Activated CD4-positive, CD25-positive, alpha-beta regulatory T cell treated with anti-CD3 and anti-CD28 coated beads, Interleukin-2, amount 50 U/mL, for 72 hours (primary cell): ENCODE measurements at regions not wholly inside any gene's neighbourhood (a gene's known extent, or its start where the extent isn't known, plus 50 kb on each side); places are given as distances from the start of the nearest gene placed in this dataset.

Source experiments
- DNase-seq: peaks from one replicate; pipeline ENCODE4 v3.0.0; 2021

DNA sequence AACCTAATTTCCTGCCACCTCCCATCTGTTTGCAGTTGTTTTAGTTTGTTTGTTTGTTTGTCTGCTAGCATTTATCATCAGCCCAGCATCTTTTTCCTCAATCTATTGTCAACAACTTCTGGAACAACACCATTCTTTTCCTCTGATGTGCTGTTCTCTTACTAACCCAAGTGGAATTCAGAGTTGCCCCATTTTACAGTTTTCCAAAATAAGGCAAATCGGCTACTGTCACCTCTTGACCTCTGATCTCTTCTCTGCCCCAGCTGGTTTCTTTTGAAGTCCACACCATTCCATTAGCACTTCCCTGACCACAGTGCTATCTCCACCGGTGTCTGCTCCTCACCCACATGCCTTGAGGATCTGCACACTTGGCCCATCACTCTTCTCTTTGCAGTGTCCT, 102.4 kb downstream of the EFNB2 start:
- DNase-seq, result no peak

DNA sequence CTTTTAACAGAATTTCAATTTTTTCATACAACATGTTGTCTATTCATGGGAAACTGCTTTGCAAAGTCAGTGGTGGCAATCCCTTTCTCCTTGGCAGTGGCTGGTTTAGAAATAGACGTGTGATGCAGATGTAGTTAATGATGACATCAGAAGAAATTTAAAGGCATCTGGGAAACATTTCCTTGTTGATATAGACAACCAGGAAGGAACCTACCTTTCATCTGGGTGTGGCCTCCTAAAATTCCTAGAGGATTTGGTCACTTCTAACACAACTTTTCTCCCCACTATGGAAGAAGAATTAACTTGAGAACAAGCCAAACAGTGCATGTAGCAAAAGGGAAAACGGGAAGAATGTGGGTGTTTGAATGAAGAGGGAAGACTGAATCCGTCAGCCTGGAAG, 102.8 kb downstream of the EFNB2 start:
- no peak for DNase-seq

GRCh38 chr13:106426909-106427308, 108.6 kb downstream of the EFNB2 start:
- DNase-seq, result no peak

- DNase-seq, result no peak
Observed at GRCh38 chr13:106425661-106426060, 109.8 kb downstream of the EFNB2 start.

DNA sequence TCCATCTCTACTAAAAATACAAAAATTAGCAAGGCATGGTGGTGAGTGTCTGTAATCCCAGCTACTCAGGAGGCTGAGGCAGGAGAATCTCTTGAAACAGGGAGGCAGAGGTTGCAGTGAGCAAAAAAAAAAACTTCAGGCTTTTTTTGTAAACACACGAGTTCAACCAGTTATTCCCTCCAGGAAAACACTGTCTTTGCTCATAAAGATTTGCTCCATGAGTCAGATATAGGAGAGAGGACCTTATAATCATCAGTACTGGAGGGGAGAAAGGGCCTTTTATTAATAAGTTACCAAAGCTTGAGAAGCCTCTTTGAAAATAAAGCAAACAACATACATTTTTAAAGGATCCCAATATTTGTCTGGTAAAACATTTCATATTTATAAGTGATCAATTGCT, 110.7 kb downstream of the EFNB2 start:
- DNase-seq, result no peak

DNA sequence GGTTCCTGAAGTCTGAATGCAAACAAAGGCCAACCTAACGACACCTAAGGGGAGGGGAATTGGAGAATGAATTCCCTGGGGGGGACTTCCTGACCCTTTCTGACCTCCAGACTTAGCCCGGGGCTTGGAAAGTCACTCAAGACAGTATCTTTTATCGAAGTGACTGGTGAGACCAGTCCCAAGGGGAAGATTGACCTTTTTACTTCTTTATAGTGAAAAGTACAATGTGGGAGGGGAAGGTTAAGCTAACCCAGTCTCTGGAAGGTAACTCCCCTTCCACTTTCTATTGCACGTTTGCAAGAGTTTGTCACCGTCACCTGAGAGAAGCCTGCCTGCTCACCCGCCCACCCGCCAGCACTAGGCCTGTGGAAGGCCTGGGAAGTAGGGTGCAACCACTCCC, 111.9 kb downstream of the EFNB2 start:
- no peak for DNase-seq

DNA sequence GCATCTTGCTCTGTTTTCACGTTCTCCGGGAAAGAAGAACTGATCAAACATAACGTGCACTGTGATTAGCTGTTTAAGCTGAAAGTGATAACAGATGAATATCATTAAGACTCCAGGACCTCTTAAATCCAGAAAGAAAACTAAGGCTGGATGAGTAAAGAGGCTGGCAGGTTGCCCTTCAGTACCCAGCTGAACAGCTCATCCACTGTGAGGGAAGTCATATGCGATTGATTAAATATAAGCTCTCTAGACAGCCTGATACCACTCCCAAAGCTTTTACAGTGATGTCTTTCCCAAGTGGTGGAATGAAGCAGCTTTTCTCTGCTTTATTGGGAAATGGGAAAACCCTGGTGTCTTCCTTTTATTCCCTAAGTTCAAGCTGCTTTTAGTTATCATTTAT, 116.9 kb downstream of the EFNB2 start:
- DNase-seq, result no peak

- no peak for DNase-seq
Observed at GRCh38 chr13:106417467-106418110, 117.9 kb downstream of the EFNB2 start.

DNA sequence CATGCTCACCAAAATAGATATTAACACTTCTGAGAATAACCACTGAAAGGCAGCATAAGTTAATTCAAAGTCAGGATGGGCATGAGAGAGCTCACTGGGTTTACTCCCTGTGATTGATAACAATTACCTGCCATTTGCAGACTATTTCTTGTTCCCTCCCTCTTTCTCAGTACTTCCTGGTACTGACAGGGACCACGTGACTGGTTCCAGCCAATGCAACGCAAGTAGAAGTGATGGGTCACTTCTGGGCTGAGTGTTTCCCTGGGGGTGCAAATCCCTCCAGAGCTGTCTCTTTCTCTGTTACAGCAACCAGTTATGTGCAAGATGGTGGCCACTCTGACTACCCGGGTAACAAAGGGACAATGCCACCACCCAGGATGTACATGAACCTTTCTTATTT, 118.8 kb downstream of the EFNB2 start:
- no peak for DNase-seq

DNA sequence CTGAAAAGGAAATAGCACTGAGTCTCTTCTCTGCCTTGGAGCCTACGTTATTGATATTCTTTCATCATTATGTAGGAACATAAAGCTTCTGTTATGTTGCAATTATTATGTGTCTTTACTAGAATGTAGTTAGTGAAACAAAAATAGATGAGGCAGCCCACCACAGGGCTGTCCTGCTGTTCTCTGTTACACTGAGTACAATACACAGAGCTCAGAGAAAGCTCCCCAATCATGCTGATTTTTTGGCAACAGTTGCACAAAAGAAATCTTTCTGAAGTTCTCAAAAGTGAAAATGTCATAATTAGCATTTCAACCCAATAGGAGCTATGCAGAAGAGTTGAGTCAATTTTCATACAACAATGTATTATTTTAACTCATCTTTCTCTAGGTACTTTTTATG, 119.5 kb downstream of the EFNB2 start:
- no peak for DNase-seq

- no peak for DNase-seq
Observed at GRCh38 chr13:106415442-106415841, 120.0 kb downstream of the EFNB2 start.

- no peak for DNase-seq
Observed at GRCh38 chr13:106407338-106407737, 128.1 kb downstream of the EFNB2 start.

DNA sequence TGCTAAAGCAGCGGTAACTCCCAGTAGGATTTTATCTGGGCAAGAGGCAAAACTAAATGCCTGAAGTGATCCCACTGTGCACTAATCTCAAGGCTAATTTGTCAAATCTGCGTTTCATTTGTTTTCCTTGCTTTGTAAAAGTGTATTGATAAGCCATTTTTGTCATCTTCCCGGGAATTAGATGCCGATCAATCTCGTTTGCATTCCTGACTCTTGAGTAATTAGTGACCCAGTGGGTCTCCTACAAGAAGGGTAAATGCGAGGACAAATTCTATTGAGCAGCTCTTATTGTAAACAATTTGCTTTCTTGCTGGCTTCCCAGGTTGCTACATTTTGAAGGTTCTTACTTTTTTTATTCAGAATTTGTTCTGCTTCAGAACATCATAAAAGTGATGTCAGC, 129.7 kb downstream of the EFNB2 start:
- no peak for DNase-seq

DNA sequence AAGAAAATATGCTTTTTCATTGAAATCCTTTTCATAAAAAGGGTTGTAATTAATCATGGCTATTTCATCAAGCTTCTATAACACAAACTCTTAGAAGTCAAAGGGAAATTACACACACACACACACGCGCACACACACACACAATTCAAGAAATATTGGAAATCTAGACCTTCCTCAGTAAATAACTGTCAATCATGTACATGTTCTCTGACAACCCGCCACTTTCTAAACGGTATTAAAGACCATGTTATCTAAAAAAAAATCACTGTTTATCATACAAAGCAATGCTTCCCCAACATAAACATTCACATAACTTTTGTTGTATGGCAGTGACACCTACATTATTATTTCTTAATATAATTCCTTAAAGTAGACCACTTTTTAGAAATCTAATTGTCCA, 132.2 kb downstream of the EFNB2 start:
- no peak for DNase-seq

DNA sequence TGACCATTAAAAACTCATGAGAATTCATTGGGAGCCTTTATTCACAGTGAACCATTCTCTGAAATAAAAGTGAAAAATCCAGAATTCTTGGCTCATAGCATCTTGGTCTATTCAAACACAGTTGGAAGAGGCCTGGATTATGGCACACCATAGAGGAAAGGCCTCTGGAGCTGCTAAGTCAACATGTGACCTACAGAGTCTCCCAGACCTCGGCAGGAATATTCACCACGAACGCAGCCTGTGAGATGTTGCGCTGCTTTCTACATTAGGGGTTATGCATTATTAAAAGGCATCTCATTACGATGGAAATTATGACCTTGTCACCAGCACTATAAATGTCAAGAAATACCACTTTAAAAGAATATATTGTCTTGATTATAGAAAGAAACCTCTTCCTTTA, 132.6 kb downstream of the EFNB2 start:
- no peak for DNase-seq

DNA sequence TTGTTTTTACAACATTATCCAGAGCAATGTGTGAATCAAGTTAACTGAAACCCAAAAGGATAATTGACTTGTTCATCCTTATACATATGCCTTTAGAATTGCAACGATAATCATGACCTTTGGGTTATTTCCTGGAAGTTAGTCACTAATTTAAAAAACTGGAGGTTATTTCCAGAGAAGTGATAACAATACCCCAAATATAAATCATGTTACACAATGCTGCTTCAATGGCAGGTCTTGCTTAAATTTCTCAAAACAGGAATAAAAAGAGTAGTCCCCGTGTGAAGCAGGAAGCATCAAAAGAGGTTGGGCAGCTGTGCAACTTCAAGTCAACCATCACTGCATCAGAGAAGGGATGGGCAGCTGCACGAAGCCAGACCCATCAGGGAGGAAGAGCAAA, 134.4 kb downstream of the EFNB2 start:
- DNase-seq, result no peak

DNA sequence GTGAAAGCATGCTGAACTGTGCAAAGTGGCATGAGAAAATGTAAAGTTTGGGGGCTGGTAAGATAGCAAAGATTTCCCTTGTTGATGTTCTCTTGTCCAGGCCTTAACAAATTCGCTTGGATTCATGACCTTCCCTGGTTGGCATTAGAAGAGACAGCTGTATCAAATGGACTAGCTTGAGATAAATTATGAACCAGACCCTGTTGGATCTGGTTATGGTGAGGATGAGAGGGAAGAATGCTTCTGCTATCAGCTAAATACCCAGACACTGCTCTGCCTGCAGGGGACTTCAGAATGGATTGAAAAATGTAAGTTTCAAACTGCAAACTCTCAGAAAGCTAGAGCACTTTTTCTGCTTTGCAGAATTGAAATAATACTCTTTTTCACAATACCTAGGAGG, 135.2 kb downstream of the EFNB2 start:
- no peak for DNase-seq

DNA sequence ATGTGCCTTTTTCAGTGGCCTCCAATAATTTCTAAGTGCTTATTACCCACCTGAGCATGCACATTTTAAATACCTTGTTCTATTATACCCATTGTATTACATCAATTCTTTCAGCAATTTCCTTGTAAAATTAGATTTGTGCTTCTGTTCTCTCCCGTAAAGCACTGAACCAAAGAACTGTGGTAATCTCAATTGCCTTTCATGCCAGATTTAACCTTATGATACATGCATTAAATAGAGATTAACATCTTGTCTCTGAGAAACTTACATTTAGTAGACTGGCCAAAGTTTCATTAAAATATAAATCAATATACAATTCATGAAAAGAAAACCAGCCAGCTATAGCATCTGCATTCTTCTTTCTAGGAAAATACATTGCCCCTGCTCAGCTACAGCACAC, 137.2 kb downstream of the EFNB2 start:
- DNase-seq, result no peak

- DNase-seq, result no peak
Observed at GRCh38 chr13:106393776-106394175, 141.7 kb downstream of the EFNB2 start.

DNA sequence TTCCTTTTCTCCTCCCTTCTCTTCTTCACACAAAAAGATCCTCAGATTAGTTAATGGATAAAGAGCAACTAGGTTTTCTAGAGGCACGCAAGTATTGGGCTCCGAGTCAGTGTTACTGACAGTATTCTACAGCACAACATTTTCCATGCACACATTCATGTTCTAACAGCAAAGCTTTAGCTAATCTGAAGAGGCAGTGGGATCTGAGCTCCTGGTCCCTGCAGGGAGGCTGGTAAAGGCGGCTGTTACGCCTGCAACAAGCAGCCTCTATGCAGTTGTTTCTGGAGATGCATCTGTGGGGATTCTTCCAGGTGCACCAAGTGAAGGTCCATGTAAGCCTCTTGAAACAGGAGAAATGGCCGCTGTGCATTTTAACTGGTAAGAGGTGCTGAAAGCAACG, 143.8 kb downstream of the EFNB2 start:
- no peak for DNase-seq

DNA sequence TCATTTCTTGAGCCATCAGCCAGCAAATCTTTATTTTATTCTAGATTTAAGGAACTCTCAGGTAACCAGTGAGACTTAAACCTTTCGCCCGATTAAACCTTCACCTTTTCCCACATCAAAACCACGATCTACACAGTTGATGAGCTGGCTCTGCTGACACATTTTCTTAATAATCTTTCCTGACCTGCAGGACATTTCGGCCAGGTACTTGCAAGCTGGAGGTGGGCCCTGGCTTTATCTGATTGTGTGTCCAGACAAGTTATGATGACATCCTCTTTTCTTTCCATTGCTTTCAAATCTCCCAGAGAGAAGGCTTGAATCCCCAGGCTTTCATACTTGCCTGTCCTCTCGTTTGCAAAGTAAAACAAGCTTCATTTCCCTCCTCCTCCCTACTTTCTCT, 144.2 kb downstream of the EFNB2 start:
- DNase-seq, result no peak

GRCh38 chr13:106390367-106390766, 145.1 kb downstream of the EFNB2 start:
- no peak for DNase-seq

GRCh38 chr13:106385654-106386053, 149.8 kb downstream of the EFNB2 start:
- no peak for DNase-seq

- no peak for DNase-seq
Observed at GRCh38 chr13:106384516-106384915, 150.9 kb downstream of the EFNB2 start.

DNA sequence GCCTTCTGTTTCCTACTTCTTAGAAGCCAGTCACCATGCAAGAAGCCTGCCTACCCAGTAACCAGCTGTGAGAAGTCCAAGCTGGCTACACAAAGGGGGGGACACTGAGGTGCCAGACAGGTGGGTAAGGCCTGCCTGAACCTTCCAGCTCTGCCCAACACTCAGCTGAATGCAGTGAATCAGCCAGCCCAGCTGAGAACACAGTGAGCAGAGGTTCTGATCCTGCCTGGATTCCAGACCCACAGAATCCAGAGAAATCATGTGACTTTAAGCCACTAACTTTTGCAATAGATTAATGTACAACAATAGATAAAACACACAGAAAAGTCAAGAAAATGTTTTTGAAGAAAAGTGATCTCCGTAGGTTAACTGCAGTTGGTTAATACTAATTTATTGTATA, 151.7 kb downstream of the EFNB2 start:
- DNase-seq, result no peak

DNA sequence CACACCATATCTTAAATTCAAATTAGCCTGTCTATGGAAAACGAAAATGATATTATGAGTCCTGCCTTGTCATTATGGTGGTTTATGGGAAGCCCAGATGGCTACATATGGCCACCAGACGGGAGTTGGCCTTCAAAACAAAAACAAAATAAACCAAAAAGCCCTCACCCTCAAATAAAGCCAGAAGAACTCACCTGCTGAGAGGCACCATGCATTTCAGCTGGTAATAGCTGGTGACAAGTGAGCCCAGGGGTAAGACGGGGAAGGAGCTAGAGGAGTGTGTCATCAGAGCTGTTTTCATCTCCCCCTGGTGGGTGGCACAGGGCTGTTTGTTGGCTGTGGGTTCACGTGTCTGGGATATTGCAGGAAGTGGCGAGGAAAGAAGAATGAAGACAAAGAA, 152.9 kb downstream of the EFNB2 start:
- DNase-seq, result no peak
